ENCODE measurements at regions not wholly inside any gene's neighbourhood (a gene's known extent, or its start where the extent isn't known, plus 50 kb on each side); places are given as distances from the start of the nearest gene placed in this dataset.

DNA sequence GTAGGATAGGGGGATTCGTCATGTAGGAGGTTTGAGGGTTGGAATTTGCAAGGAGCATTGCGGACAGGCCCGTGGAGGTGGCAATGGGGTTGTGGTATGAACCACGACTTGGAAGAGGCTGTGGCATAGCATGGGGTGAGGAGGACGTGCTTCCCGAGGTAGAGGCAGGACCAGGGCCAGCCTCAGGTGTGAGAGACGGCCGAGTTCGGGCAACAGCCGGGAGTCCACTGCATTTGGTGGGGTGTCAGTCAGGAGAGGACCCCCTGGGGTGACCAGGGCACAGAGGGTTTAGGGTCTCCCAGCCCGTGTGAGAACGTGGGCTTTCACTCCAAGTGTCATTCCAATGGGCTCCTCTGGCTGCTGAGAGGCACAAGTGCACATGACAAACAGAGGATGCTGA is 339.0 kb downstream of the EIPR1 start:
- TF ChIP-seq POLR2A (IDR thresholded peaks at IDR 0.05), result no peak
- TF ChIP-seq, protein P1, sequence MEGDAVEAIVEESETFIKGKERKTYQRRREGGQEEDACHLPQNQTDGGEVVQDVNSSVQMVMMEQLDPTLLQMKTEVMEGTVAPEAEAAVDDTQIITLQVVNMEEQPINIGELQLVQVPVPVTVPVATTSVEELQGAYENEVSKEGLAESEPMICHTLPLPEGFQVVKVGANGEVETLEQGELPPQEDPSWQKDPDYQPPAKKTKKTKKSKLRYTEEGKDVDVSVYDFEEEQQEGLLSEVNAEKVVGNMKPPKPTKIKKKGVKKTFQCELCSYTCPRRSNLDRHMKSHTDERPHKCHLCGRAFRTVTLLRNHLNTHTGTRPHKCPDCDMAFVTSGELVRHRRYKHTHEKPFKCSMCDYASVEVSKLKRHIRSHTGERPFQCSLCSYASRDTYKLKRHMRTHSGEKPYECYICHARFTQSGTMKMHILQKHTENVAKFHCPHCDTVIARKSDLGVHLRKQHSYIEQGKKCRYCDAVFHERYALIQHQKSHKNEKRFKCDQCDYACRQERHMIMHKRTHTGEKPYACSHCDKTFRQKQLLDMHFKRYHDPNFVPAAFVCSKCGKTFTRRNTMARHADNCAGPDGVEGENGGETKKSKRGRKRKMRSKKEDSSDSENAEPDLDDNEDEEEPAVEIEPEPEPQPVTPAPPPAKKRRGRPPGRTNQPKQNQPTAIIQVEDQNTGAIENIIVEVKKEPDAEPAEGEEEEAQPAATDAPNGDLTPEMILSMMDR (IDR thresholded peaks at IDR 0.05 in 8 of 11, conservative IDR thresholded peaks at IDR 0.05 in 3 of 11), result no peak
- TF ChIP-seq POLR2AphosphoS5 (IDR thresholded peaks at IDR 0.05), result no peak

Data from spleen (tissue), 7 donors.